GM11168 (cell line): ENCODE measurements at regions not wholly inside any gene's neighbourhood (a gene's known extent, or its start where the extent isn't known, plus 50 kb on each side); places are given as distances from the start of the nearest gene placed in this dataset.
"Not testable (repeated sequence)": the region's sequence is repeated elsewhere in the genome, so short reads cannot be mapped to it uniquely, and the experiment has no call there.

Experiments used
- in situ Hi-C: fragments of 300-500 bp; cut with MboI; formaldehyde crosslinking; loops from one replicate; pipeline ENCODE4 v1.12.0; 2022; ENCODE audit warnings: low sequenced_read_pairs; ENCODE audit not compliant: unreplicated experiment

DNA sequence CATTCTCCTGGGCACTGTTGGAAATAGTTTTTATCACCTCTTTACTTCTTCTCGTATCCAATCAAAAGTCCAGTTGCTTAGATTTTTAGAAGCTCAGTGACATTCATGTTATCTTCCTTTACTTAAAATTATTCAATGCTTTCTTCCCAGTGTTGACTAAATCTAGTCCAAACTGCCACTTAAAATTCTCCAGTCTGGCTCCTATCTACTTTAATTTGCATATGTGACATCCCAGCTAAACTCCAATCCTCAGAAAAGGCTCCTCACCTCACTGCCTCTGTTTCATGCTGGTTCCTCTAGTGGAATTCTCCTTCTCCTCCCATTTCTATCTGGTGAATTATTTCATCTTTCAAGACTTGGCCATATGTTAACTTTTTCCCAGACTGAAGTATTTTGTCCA lies 1238.7 kb upstream of the WWC1 start:
- in situ Hi-C loops, result no loop called here

DNA sequence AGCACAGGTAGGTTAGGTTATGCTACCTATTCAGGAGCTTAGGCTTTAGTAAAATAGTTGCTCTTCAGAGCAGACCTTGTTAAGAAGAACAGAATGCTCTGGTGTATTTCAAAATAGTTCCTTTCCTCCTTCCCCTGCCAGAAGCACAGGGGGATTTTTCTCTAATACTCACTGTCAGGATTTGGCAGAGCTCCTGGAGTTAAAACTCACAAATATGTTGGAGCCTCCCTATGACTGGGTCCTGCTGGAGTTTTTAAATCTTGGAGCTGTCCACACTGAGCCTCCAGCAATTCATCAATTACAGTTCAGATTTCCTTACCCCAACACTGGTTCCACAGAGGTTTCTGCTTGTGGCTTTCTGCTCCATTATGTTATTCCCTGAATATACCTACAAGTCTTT lies 1233.8 kb upstream of the WWC1 start:
- in situ Hi-C loops, result no loop called here

DNA sequence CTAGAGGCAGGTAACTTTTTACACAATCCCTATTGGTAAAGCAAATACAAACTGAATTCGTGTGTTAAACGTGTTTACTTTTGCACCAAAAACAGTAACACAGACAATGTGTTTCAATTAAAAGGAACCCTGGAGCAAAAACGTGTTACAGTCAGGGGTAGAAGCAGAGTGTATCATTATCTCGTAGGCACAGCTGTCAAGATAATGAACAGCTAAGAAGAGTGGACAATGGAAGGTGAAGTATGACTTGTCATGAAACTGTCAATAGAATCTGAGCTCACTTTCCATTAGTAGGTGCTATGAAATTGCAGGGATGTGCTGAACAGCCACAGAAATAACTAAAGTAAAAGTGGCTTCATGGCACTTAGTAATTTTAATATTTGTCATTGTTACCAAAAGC lies 1229.8 kb upstream of the WWC1 start:
- in situ Hi-C loops, result no loop called here

- in situ Hi-C loops, result no loop called here
Observed at GRCh38 chr5:167063116-167063515, 1228.3 kb upstream of the WWC1 start.

DNA sequence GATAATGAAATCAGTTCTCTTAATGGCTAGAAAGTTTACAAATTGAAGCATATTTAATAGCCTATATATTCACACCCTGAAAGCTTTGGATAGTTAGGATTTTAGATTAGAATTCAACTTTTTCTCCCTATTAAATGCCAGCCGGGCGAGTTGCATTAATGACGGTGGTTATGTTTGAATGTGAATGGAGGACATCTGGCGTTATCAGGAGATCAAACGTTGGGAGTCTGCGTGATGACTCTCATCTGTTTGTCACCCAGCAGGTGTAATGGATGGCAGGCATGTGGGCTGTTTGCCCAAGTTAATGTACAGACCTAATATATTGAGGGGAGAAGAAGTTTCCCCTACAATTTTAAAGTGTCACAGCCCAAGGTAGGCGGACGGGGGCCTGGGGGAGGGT lies 1227.7 kb upstream of the WWC1 start:
- in situ Hi-C loops, result no loop called here

GRCh38 chr5:167064198-167064776 lies 1227.2 kb upstream of the WWC1 start:
- in situ Hi-C loops, result no loop called here

GRCh38 chr5:167065794-167066193 lies 1225.7 kb upstream of the WWC1 start:
- in situ Hi-C loops, result no loop called here

DNA sequence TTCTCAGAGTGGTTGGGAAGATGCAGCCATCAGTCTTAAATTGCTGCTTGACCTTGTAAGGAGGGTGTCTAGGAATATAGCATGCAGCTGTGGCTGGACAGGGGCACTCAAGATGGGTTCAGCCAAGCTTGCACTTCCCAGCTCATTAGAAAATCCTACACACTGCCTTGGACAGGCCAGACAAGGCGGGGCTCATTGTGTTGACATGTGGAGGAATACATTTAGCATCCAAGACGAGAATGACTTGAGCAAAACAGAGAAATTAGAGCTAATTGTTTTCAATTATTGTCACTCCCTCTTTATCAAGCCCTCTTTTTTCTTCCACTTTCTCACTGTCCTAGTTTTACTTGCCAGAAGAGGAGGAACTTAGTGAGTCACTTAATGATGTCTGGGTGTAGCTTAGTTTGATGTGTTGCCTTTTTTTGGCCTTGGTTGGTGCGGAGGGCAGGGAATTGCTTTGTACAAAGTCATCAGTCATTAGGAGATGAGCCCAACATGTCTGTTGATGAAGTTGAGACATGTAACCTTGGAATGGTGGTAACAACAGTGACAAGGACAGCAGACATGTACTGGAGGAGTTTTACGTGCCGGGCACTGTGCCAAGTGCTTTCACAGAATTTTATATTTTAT lies 1219.3 kb upstream of the WWC1 start:
- in situ Hi-C loops, result no loop called here

GRCh38 chr5:167081561-167081960 lies 1209.9 kb upstream of the WWC1 start:
- in situ Hi-C loops, result no loop called here

- in situ Hi-C loops, result no loop called here
Observed at GRCh38 chr5:167096816-167097215, 1194.6 kb upstream of the WWC1 start.

- in situ Hi-C loops, result no loop called here
Observed at GRCh38 chr5:167104351-167104750, 1187.1 kb upstream of the WWC1 start.

DNA sequence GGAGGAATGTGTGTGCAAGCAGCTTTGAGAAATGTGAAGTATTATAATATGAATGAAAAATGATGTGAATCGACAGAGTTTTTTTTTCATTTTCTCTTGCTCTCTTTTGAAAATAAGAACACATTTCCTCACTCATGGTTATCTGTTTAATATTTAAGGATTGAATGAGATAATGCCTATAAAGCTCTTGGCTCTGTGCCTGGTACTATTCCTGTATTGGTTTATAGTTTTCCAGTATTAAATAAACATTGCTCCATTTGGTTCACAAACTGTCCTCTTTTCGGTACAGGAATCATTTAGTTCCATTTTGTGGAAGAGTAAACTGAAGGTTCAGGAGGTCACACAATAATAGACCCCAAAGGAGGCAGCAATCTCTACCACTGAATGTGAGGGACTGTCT lies 1185.5 kb upstream of the WWC1 start:
- in situ Hi-C loops, result no loop called here

DNA sequence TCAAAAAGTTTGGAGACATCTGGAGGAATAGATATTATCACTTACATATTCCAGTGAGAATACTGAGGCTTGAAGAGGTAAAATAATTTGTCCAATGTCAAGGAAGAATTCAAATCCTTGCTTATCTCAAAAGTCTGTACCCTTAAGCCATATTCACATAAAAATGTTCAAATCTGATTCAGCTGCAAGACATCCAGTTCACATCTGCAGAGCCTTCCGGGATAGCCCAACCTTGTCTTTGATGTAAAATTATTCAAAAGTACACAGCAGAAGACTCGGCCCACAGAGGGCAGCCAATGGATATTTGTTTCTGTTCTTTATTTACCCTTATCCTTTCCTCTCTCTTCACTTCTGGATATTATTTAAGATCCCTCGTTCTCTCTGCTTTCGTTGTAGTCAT lies 1183.8 kb upstream of the WWC1 start:
- in situ Hi-C loops, result no loop called here

DNA sequence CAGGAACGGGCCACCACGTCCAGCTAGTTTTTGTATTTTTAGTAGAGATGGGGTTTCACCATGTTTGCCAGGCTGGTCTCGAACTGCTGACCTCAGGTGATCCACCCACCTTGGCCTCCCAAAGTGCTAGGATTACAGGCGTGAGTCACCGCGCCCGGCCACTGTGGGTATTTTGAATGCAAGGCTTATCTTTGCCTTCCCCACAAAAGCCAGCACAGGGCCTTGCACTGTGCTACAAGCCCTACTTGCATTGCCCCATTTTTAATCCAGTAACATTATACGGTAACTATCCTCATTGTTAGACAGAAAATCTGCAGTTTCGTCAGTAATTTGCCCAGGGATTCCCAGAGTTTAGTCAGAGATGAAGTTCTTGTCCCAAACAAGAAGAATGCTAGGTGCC lies 1183.2 kb upstream of the WWC1 start:
- in situ Hi-C loops, result not testable (repeated sequence)

DNA sequence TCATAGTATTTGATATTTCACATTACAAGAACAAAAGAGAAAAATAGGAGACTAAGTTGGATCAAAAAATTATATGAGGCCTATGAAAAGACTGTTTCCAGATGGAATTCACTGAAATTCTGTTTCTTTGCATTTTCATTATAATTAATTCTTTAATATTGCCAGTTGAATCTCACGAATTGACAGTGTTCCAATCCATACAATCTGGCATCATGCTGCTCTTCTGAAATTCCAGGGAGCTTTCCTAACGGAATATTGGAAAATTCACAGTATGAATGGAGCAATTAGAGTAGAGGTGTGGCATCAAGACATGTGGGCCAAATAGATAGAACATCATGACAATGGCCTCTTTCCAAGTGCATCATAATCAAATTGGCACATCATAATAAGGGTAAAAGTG lies 1178.9 kb upstream of the WWC1 start:
- in situ Hi-C loops, result no loop called here

DNA sequence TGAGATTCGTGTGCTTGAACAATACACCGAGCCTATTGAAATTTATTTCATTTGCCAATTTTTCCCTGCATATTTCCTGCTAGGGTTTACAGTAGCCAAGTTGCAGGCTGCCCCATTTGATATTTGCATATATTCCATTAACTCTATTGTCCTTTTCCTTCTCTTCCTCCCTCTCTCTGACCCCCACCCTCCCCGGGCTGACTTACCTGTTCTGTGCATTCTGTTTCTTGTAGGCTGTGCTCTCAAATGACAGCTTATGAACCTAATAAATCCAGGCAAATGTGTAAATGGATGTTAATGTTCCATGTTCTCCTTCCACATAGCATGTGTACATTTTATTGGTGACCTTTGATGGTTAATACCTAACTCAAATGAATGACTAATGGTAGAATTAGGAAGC lies 1169.2 kb upstream of the WWC1 start:
- in situ Hi-C loops, result no loop called here

DNA sequence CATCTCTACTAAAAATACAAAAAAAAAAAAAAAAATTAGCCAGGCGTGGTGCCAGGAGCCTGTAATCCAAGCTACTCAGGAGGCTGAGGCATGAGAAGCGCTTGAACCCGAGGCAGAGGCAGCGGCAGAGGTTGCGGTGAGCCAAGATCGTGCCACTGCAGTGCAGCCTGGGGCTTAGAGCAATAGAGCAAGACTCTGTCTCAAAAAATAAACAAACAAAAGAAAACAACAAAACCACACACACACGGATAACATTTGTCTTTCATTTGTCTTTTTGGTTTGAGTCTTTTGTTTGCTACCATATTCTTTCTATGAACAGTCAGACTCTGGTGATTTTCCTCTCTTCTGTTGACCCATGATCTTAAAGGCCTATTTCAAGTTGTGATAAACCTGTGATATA lies 1168.3 kb upstream of the WWC1 start:
- in situ Hi-C loops, result no loop called here

GRCh38 chr5:167128581-167128980 lies 1162.9 kb upstream of the WWC1 start:
- in situ Hi-C loops, result no loop called here

- in situ Hi-C loops, result no loop called here
Observed at GRCh38 chr5:167140548-167141291, 1150.7 kb upstream of the WWC1 start.

GRCh38 chr5:167143716-167144115 lies 1147.7 kb upstream of the WWC1 start:
- in situ Hi-C loops, result no loop called here

DNA sequence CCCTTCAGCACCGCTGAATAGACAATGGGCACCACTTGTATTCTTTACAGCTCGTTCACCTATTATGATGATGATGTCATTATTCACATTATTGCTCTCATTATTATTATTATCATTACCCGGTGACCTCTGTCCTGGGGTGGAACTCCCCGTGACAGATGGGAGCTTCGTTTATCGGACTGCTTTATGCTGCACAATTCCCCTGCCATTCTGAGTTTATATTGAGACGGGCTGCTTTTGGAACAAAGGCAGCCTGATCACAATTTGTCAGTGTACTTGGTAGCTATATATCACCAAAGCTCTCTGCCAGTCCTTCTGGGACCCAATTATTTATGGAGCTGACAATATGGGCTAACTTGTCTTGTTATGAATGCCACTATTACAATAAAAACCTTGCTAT lies 1145.6 kb upstream of the WWC1 start:
- in situ Hi-C loops, result no loop called here

- in situ Hi-C loops, result no loop called here
Observed at GRCh38 chr5:167147879-167148278, 1143.6 kb upstream of the WWC1 start.
